GM19193 (cell line): ENCODE measurements at regions not wholly inside any gene's neighbourhood (a gene's known extent, or its start where the extent isn't known, plus 50 kb on each side); places are given as distances from the start of the nearest gene placed in this dataset.

Experiments
- POLR2A ChIP-seq: IDR thresholded peaks from 4 replicates; pipeline ENCODE4 v1.6.1; 2011; ENCODE audit not compliant: insufficient read depth, insufficient read length; ENCODE audit errors: extremely low read depth

DNA sequence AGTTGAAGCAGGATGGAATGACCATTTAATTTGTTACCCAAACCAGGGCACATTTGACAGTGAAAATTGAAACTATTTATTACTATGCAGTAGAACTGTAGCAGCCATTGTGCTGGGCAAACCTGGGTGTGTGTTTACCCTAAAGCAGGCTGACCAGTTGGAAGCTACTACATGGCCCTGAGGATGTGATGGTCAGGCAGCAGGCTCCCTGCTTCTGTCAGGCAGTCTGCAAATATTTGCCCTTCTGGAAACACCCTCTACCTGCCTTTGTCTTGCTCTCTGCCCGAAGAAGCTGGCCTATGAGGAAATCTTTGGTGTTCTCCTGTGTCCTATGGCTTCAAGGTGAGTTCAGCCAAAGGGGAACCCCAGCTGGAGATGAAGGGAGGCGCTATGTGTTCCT is 600.1 kb upstream of the KIRREL3 start:
- no peak for TF ChIP-seq POLR2A

DNA sequence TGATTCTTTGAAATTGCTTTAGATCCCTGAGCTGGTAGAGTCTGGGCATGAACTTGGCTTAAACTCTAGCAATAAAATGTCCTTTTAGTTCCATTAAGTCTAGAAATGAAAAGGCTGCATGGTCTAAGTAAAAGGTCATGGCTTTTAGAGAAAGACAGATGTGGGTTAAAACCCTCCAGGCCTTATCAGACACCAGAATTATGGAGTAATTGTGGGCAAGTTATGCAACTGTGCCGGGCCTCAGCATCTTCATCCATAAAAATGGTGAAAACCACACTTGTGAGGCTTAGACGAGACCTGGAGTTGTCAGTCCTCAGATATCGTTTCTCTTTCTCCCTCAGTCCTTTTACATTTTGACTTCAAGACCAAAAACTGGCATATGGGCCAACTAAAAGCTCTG is 597.9 kb upstream of the KIRREL3 start:
- TF ChIP-seq POLR2A: no peak

DNA sequence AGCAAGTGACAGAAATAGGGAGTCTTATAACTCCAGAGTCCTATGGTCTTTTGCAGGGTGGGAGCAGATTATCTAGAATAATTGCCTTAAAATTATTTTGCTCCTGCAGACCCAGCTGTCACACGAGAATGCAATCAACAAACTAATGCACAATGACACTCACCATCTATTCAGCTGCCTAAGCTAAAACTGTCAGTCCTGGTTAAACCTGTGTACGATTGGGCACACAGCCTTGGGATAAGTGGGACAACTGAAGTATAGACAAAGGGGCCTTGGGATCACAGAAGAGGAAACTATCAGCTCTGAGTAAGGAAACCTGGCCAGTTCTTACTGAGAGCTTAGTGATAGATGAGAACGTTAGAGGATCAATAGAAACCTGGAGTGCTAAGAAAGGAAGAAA is 595.9 kb upstream of the KIRREL3 start:
- no peak for TF ChIP-seq POLR2A

DNA sequence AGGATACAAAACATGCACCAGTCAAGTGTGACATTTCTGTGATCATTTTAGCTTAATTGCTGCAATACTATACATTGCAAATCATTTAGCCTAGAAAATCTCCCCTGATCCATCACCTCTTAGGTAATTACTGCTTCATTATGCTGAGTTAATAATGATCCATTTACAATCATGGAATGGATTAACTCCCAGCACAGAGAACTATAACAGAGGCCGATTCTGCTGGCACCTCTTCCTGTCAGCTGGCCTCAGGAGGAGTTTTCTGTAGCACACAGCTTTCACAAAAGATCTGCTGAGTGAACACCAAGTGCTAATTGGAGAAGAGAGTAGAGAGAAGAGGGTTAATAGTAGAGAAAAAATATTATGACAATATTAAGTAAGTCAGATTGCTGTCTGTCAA is 591.8 kb upstream of the KIRREL3 start:
- TF ChIP-seq POLR2A: no peak

DNA sequence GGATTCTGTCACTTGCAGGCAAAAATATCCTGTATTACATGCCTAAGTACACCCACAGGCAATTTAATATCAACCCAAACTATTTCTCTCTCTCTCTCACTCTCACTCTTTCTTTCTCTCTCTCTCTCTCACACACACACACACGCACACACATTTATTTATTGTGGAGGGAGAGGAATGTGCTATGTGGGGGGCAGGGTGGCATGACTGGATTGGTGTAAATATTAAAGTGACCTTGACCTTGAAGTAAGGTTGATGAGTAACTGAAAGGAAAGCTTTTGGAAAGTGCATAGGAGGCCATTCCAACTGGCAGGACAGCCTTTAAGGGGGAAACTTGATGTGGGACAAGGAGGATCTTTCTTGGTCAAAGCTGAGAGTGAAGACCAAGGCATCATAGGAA is 589.7 kb upstream of the KIRREL3 start:
- TF ChIP-seq POLR2A: no peak

DNA sequence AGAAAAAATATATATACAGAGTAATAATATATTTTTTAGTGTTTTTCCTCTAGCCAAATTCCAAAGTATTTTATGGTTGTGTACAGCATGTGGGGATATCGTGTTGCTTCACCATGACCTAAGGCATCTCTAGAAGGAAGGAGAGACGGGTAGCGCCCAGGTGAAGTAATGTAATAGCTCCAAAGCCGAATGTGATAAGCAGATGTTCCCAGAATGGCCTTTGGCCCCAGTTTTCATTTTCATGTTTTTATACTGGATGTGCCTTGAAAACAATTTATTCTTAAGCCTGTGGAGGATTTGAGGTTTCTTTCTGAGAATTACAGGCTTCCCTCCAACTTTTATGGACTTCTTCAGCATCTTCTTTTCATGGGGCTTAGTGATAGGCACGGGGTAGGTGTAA is 587.9 kb upstream of the KIRREL3 start:
- no peak for TF ChIP-seq POLR2A

DNA sequence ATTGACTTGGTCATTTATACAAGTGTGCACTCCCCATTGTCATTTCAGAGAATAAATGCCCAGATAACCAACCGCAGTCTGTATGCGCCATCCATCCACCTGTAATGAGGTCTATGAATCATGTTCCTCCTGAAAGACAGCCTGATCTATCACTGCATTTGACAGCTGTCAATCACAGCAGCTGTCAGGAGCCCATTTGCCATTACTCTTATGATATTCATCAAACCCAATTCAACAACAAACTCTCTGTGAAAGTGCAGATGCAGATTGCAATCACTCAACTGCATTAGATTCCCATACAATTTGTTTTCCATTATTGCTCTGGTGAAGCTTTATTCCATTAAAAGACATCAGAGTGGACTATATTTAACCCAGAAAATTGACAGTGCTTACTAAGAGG is 586.9 kb upstream of the KIRREL3 start:
- no peak for TF ChIP-seq POLR2A

DNA sequence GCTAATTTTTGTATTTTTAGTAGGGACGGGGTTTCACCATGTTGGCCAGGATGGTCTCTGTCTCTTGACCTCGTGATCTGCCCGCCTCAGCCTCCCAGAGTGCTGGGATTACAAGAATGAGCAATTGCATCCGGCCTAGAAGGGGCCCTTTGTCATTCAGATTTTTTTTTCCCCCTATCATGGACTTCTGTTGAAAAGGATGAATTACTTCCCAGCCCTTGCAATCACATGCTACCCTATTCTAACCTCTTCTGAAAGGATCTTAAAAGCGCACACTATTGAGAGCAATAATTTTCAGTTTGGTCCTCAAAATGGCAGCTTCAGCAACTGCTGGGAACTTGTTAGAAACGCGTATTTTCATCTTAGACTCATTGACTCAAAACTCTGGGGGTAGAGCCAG is 575.6 kb upstream of the KIRREL3 start:
- no peak for TF ChIP-seq POLR2A

DNA sequence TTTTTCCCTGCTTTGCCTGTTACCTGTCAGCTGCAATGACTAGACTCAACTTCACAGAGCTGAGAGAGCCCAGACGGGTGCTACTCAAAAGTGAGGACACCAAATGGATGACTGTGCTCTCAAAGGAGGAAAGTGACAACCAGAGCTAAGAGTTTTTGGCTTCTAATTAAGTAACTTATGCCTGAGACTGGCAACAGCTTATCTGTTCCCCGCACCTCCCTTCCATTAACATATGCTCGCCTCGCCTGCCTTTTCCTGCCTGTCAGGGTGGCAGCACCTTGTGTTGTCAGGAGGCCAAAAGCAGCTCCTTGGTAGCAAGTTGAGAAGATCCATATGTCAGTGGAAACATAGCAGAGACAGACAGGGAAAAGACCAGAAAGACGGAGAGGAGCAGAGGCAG is 573.9 kb upstream of the KIRREL3 start:
- no peak for TF ChIP-seq POLR2A

DNA sequence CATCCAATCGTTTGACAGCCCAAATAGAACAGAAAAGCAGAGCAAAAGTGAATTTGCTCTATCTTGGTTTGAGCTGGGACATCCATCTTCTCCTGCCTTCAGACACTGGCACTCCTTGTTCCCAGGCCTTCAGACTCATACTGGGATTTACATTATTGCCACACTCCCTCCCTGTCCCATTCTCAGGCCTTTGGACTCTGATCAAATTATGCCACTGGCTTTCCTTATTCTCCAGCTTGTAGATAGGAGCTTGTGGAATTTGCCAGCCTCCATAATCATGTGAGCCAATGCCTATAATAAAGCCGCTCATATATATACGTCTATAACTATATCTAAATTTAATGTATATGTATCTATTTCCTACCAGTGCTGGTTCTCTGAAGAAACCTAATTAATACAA is 568.3 kb upstream of the KIRREL3 start:
- no peak for TF ChIP-seq POLR2A

DNA sequence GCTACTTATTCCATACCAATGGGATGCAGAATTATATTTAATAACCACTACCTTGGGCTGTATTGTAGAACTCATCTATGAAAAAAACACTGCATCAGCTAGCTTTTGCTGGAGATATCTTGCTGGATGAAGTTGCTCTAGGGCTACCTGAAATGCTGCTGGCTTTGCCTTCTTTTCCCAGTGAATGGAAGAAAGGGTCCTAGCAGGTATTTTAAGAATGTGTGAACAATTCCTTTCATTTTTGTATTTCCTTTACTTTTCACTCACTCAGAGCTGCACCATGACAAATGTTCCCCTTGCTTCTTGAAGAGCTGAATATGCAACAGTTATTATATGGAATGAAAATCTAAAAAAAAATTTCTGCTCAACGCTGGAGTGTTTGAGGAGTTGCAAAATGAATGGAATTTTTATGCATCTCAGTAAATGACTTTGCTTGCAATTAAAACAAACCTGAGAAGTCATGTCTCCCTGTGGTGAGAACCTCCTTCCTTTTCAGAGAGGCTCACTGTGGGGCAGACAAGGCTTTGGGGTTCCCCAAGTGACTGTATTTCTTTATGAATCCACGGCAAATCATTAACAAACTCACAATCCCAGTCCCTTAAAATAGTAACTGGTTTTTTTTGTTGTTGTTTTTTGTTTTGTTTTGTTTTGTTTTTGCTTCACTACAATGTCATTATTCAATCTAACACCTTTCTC is 566.8 kb upstream of the KIRREL3 start:
- no peak for TF ChIP-seq POLR2A

DNA sequence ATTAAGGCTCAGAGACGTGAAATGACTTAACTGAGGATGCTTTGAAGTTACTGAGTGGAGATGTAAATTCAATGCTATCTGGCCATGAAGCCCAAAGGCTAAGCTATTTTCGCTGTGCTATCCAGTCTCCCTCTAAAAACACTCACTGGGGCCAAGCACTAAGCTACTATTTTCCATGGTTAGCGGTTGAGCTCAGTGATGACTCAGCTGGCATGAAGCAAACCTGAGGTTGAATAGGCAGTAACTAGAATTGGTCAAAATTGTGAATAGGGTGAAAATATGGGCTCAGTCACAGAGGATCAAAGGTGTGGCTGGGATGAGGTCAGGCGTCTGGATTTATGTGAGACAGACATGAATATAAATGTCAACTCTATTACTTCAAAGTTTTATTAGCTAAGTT is 564.2 kb upstream of the KIRREL3 start:
- TF ChIP-seq POLR2A: no peak

DNA sequence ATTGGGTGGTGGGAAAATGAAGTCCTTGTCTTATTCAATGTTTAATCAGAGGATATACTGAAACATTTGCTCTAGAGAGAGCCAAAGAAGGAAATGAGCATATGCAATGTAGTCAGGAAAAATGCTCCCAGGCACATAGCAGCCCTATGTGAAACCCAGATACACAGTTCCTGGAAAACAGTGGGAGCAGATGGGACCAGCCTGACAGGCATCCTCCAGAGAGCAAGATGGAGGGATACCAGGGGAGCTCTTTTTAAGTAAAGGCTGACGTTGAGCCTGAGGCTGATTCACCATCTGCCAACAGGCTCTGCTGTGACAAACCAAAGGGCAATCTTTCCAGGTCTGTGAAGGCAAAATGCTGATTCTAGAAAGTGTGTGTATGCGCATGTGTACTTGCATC is 559.4 kb upstream of the KIRREL3 start:
- TF ChIP-seq POLR2A: no peak

DNA sequence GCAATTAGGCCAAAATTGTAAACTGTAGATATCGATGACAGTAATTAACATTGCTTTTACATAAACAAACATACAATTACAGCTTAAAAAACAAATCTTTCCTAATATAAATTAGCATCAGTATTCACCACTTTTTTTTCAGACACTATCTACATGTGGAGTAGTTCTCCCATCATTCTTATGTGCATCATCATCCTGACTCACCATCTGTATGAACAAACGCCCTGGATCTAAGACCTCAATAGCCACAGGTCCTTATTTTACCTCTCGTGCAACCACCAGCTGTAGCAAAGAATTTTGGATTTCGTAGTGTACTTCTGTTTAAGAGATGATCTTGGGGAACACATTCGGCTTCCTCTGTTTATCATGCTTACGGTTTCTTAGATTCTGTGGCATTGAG is 551.9 kb upstream of the KIRREL3 start:
- TF ChIP-seq POLR2A: no peak

DNA sequence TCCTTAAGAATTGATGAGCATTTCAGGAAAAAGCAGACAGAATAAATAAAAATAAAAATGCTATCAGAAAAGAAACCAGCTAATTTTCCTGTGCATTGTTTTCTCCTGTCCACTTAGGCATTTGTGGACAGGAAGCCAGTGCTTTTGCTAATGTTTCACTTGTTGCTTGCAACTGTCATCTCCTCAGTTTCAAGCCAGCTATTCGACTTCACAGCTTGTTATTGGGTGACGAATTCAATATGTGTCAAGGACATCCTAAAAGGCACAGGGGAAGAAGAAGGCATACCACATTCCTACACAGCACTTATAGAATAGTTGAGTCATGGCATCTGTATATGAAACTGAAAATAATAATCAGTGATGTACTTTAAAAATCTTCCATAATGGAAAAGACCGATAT is 530.6 kb upstream of the KIRREL3 start:
- no peak for TF ChIP-seq POLR2A

DNA sequence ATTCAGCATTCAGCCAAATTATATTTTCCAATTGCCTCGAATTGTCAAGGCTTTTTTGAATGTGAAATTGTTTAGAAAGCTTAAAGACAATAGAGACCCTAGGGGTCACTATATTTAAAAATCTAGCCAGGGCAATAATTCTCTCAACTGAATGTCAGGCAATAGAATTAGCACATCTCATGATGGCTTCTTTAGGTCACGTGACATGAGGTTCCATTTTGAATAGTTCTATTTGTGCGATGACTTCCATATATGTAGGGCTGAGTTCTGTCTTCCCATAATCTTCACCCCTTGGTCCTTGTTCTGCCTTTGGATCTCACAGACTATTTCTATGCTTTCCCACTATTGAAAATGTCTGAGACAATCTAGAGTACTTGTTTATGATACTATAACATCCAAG is 527.7 kb upstream of the KIRREL3 start:
- no peak for TF ChIP-seq POLR2A

DNA sequence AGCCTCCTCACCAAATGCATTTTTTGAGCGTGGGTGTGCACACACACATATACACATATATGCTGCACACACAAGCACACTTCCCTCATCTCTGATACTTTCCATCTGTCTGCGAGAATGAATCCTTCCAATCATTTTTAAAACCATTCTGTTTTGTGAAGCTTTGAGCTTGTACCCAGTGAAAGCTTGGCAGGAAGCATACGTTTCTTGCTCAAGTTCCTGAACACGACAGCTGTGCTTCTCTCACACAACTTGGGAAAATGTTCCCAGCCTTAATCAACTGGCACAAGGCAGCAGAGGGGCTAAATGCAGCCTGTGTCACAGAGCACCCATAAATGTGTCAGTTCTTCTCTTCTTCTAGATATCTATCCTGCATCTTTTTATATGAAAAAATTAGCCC is 524.0 kb upstream of the KIRREL3 start:
- no peak for TF ChIP-seq POLR2A
